ENCODE measurements at regions not wholly inside any gene's neighbourhood (a gene's known extent, or its start where the extent isn't known, plus 50 kb on each side); places are given as distances from the start of the nearest gene placed in this dataset.
"Not testable (repeated sequence)": the region's sequence is repeated elsewhere in the genome, so short reads cannot be mapped to it uniquely, and the experiment has no call there.

DNA sequence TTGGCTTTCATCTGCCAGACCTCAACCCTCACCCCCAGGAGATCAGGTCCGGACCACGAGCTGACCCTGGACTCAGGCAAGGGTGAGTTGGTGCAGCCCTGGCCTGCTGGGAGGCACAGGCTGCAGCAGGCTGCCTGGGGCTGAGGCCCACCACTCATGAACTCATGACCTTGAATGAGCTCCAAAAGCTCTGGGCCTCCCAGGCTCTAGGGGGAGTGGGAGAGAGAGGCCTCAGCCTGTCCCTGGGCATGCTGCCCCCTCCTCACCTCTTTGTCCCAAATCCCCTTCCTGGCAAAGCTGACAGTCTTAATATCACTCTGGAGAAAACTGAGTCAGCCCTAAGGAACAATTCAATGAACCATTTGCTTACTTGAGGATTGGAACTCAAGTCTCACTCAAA, 89.8 kb downstream of the NSUN5 start:
- not testable (repeated sequence) for H3K9ac ChIP-seq (ENCODE audit: extremely low read depth, insufficient read length, low read length); H3K9me3 Mint-ChIP-seq; H3T11ph ChIP-seq (ENCODE audit: low read length); DNase-seq; H3K9me3 ChIP-seq (ENCODE audit: control insufficient read depth, low read depth, low read length); H3K27ac ChIP-seq (ENCODE audit: insufficient read length, low read depth, low read length); H4K91ac ChIP-seq (ENCODE audit: insufficient read length, low read depth, low read length); H3K56ac ChIP-seq (ENCODE audit: insufficient read length, low read depth, low read length); H3K14ac ChIP-seq (ENCODE audit: insufficient read depth, low read length); H3K36me3 Mint-ChIP-seq (ENCODE audit: insufficient read depth in 1 of 3, low read depth in 3 of 3); H4K5ac ChIP-seq (ENCODE audit: insufficient read length, low read depth, low read length); H2BK15ac ChIP-seq (ENCODE audit: low read depth, low read length); H3K4ac ChIP-seq (ENCODE audit: low read depth, low read length); H3K23ac ChIP-seq (ENCODE audit: insufficient read length, low read depth, low read length); H3K4me3 Mint-ChIP-seq; H4K8ac ChIP-seq (replicated peaks; ENCODE audit: insufficient read length, low read depth, low read length); H3K4me2 ChIP-seq (ENCODE audit: insufficient read depth, insufficient read length, low read length); H3K79me2 ChIP-seq (ENCODE audit: insufficient read depth, low read length); H2BK12ac ChIP-seq (ENCODE audit: insufficient read length, low read depth, low read length); H3K27me3 Mint-ChIP-seq (ENCODE audit: low read depth); H3K4me1 ChIP-seq (ENCODE audit: insufficient read depth, low read length); H2BK5ac ChIP-seq (ENCODE audit: insufficient read length, low read length); H3K18ac ChIP-seq (ENCODE audit: insufficient read length, low read depth, low read length); H2AK5ac ChIP-seq (ENCODE audit: insufficient read length, low read length); H2BK20ac ChIP-seq (ENCODE audit: low read depth, low read length, poor library complexity, severe bottlenecking); H3K27ac Mint-ChIP-seq; H3K79me1 ChIP-seq (ENCODE audit: insufficient read depth, low read depth, low read length, poor library complexity, severe bottlenecking); H2AFZ ChIP-seq (ENCODE audit: low read length); H2BK120ac ChIP-seq (ENCODE audit: low read depth, low read length, poor library complexity, severe bottlenecking); H3K23me2 ChIP-seq (ENCODE audit: insufficient read length, low read depth, low read length, poor library complexity, severe bottlenecking); H3K4me1 Mint-ChIP-seq; H4K20me1 ChIP-seq (ENCODE audit: control insufficient read depth, insufficient read depth, insufficient read length); H3K27me3 ChIP-seq (ENCODE audit: insufficient read depth, low read length)
- WGBS (ENCODE audit: extremely low coverage, insufficient read length, low lambda C conversion rate) = no CpG with 5 or more reads among the region's 2 CpGs

DNA sequence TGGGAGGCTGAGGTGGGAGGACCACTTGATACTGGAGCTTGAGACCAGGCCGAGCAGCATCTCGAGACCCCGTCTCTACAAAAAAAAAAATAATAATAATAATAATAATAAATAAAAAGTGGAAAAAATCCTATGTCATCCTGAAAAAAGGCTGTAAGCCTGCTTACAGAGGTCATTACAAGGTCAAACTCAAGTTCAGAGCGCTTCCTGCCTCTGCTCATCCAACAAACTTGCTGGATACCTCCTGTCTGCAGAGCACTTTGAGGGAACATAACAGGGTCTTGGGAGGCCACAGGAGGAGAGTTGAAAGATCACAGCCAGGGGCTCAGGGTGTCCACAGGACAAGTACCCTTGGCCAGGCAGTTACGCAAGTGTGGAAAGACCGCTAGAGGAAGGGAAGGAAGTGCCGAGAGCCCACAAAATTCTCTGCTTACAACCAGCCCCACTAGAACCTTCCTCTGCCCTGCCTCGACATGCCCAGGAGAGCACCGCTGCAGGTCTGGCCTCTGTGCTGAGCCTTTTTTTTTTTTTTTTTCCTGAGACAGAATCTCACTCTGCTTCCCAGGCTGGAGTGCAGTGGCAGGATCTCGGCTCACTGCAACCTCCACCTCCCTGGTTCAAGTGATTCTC, 92.5 kb downstream of the NSUN5 start:
- not testable (repeated sequence) for H3K9me3 ChIP-seq (ENCODE audit: control insufficient read depth, low read depth, low read length); H3K4me1 Mint-ChIP-seq; H2AFZ ChIP-seq (ENCODE audit: low read length); H3K79me2 ChIP-seq (ENCODE audit: insufficient read depth, low read length); H2AK5ac ChIP-seq (ENCODE audit: insufficient read length, low read length); H2BK5ac ChIP-seq (ENCODE audit: insufficient read length, low read length); H3K4me3 Mint-ChIP-seq; H3T11ph ChIP-seq (ENCODE audit: low read length); H3K27ac Mint-ChIP-seq; H3K27ac ChIP-seq (ENCODE audit: insufficient read length, low read depth, low read length); H3K9ac ChIP-seq (ENCODE audit: extremely low read depth, insufficient read length, low read length); H4K91ac ChIP-seq (ENCODE audit: insufficient read length, low read depth, low read length); DNase-seq; H2BK15ac ChIP-seq (ENCODE audit: low read depth, low read length); H2BK12ac ChIP-seq (ENCODE audit: insufficient read length, low read depth, low read length); H2BK120ac ChIP-seq (ENCODE audit: low read depth, low read length, poor library complexity, severe bottlenecking); H3K56ac ChIP-seq (ENCODE audit: insufficient read length, low read depth, low read length); H3K14ac ChIP-seq (ENCODE audit: insufficient read depth, low read length); H3K27me3 ChIP-seq (ENCODE audit: insufficient read depth, low read length); H4K5ac ChIP-seq (ENCODE audit: insufficient read length, low read depth, low read length); H3K4me2 ChIP-seq (ENCODE audit: insufficient read depth, insufficient read length, low read length); H3K4me1 ChIP-seq (ENCODE audit: insufficient read depth, low read length); H4K8ac ChIP-seq (replicated peaks; ENCODE audit: insufficient read length, low read depth, low read length); H3K4ac ChIP-seq (ENCODE audit: low read depth, low read length); H3K18ac ChIP-seq (ENCODE audit: insufficient read length, low read depth, low read length); H3K9me3 Mint-ChIP-seq; H3K79me1 ChIP-seq (ENCODE audit: insufficient read depth, low read depth, low read length, poor library complexity, severe bottlenecking); H3K23ac ChIP-seq (ENCODE audit: insufficient read length, low read depth, low read length); H4K20me1 ChIP-seq (ENCODE audit: control insufficient read depth, insufficient read depth, insufficient read length); H2BK20ac ChIP-seq (ENCODE audit: low read depth, low read length, poor library complexity, severe bottlenecking); H3K27me3 Mint-ChIP-seq (ENCODE audit: low read depth); H3K23me2 ChIP-seq (ENCODE audit: insufficient read length, low read depth, low read length, poor library complexity, severe bottlenecking); H3K36me3 Mint-ChIP-seq (ENCODE audit: insufficient read depth in 1 of 3, low read depth in 3 of 3)
- no CpG with 5 or more reads among the region's 10 CpGs for WGBS (ENCODE audit: extremely low coverage, insufficient read length, low lambda C conversion rate)
